Neutrophil (primary cell): ENCODE measurements at regions not wholly inside any gene's neighbourhood (a gene's known extent, or its start where the extent isn't known, plus 50 kb on each side); places are given as distances from the start of the nearest gene placed in this dataset.

Source experiments
- H3K27ac ChIP-seq: fragments of 200-600 bp; sonication (generic); 2 replicates; pipeline ENCODE4 v1.5.1; 2016; ENCODE audit warnings: mild to moderate bottlenecking, moderate library complexity
- H3K27me3 ChIP-seq: fragments of 200-600 bp; sonication (generic); 2 replicates; pipeline ENCODE4 v1.6.0; 2016; ENCODE audit warnings: mild to moderate bottlenecking
- H3K36me3 ChIP-seq: fragments of 200-600 bp; sonication (generic); 2 replicates; pipeline ENCODE4 v1.5.1; 2017
- H3K4me1 ChIP-seq, 2 experiments: fragments of 200-600 bp in 1 of 2; sonication (generic) in 1 of 2; 1 replicate in 1 of 2; 2 replicates in 1 of 2; pipeline versions ENCODE4 v1.5.1 to v1.6.1; 2013 to 2016; ENCODE audit warnings: low read depth in 1 of 2, low read length in 1 of 2, mild to moderate bottlenecking in 1 of 2, moderate library complexity in 1 of 2; ENCODE audit not compliant: control insufficient read depth in 1 of 2, insufficient read depth in 1 of 2
- H3K4me3 ChIP-seq, 2 experiments: fragments of 200-600 bp in 1 of 2; sonication (generic) in 1 of 2; 1 replicate in 1 of 2; 2 replicates in 1 of 2; pipeline ENCODE4 v1.5.1; 2013 to 2016; ENCODE audit warnings: low read depth in 1 of 2, low read length in 1 of 2, mild to moderate bottlenecking in 1 of 2, moderate library complexity in 1 of 2
- H3K9me3 ChIP-seq: fragments of 200-600 bp; sonication (generic); 2 replicates; pipeline ENCODE4 v1.5.1; 2016
- CTCF ChIP-seq: fragments of 200-600 bp; sonication (generic); IDR thresholded peaks from 2 replicates; pipeline ENCODE4 v1.5.1; 2016; ENCODE audit warnings: antibody characterized with exemption

GRCh38 chr1:114258074-114258473, 104.4 kb upstream of the SYT6 start:
- H3K4me3 ChIP-seq: no peak overlapping the region
- no peaks in the 10 kb centered on the region for H3K36me3 ChIP-seq
- no peak for TF ChIP-seq CTCF
- H3K27me3 ChIP-seq: peaks cover 42% of the 10 kb centered on the region
- H3K9me3 ChIP-seq: no peaks in the 10 kb centered on the region
- H3K27ac ChIP-seq: no peak overlapping the region
- no peaks in the 10 kb centered on the region for H3K4me1 ChIP-seq

- Histone ChIP-seq H3K36me3 (no peaks in the 10 kb centered on the region), H3K4me3 (no peak overlapping the region), H3K27ac (no peak overlapping the region), H3K9me3 (no peaks in the 10 kb centered on the region), H3K27me3 (peaks cover 37% of the 10 kb centered on the region), H3K4me1 (no peaks in the 10 kb centered on the region)
- no peak for TF ChIP-seq CTCF
These were observed 103.9 kb upstream of the SYT6 start for GRCh38 chr1:114257554-114257953.

GRCh38 chr1:114253900-114254299, 100.2 kb upstream of the SYT6 start:
- TF ChIP-seq CTCF: no peak
- Histone ChIP-seq H3K27ac (no peak overlapping the region), H3K4me3 (no peak overlapping the region), H3K27me3 (peaks cover 5% of the 10 kb centered on the region), H3K36me3 (no peaks in the 10 kb centered on the region), H3K4me1 (no peaks in the 10 kb centered on the region), H3K9me3 (no peaks in the 10 kb centered on the region)

GRCh38 chr1:114251573-114251939, 97.9 kb upstream of the SYT6 start:
- Histone ChIP-seq H3K4me3 (no peak overlapping the region), H3K27me3 (no peaks in the 10 kb centered on the region), H3K36me3 (no peaks in the 10 kb centered on the region), H3K9me3 (no peaks in the 10 kb centered on the region), H3K27ac (no peak overlapping the region), H3K4me1 (no peaks in the 10 kb centered on the region)
- no peak for TF ChIP-seq CTCF

DNA sequence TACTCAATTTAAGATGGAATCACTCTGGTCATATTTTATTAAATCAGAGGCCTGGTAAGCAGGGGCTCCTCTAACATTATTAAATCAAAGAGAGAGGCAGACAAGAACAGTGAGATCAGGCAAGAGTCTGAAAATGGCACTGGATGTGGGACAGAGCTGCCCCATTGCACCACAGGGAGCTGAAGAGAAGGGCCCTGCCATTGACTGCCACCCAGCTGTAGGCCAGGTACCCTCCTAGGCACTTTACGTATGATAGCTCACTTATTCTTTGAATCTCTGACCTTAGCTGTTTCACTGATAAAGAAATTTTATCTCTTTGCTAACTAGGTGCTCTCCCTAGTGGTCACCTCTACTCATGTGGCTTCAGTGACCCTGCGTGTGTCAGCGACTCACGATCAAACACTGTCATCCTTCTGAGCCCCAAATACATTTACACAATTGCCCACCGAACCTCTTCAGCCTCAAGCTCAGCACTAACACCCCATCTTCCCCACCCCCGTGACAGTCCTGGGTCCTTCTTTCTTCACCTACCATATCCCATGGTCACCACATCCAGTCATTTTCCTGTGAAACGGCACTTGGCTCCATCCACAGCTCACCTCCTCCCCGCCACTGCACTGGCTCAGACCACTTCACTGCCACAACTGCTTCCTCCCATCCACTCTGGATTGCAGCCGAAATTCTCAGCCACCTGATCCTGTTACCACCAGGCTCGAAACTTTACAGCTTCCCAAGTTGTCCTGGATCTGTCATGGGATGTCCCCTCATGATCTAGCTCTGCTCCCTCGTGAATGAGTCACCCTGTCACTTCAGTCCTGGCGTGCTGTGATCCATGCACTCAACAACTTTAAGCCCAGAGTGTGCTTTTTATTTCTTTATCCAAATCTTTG, 97.3 kb upstream of the SYT6 start:
- Histone ChIP-seq H3K36me3 (no peaks in the 10 kb centered on the region), H3K27ac (no peak overlapping the region), H3K27me3 (no peaks in the 10 kb centered on the region), H3K9me3 (no peaks in the 10 kb centered on the region), H3K4me1 (no peaks in the 10 kb centered on the region), H3K4me3 (no peak overlapping the region)
- no peak for TF ChIP-seq CTCF
